NCI-H524 treated with DMSO at 0.1 percent for 48 hours (cell line): ENCODE measurements at regions not wholly inside any gene's neighbourhood (a gene's known extent, or its start where the extent isn't known, plus 50 kb on each side); places are given as distances from the start of the nearest gene placed in this dataset.

Experiments used
- DNase-seq: peaks from one replicate; lab custom pipeline; 2025; lab: John Stamatoyannopoulos, UW

DNA sequence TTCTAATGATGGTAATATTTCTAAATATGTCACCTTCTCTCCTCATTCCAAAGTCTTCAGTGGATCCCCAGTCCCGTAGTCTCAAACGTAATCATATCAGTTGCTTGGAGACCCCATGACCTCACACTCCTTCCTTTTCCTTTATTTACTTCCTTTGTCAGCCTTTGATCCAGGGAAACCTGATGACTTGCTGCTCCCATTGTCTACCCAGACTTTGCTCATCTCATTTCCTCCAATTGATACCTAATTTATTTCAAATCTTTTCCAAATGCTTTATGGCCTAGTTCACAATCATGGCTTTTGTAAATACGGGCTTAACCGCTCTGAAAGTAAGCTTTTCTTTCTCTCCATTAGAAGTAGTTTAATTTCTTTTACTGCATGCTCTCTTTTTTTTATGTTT lies 402.4 kb upstream of the CYRIA start:
- DNase-seq = no peak

DNA sequence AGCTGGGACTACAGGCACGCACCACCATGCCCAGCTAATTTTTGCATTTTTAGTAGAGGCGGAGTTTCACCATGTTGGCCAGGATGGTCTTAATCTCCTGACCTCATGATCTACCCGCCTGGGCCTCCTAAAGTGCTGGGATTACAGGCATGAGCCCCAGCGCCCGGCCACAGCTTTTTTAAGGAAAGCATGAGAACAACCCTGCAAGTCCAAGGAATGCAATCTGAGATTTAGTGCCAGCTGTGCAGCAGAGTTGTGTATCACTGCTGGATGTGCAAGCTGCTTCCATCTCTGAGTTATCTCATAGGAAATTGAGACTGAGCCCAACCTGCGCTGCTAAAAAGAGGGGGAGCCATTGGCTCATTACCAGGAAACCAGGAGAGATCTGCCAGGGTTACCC lies 399.9 kb upstream of the CYRIA start:
- no peak for DNase-seq

DNA sequence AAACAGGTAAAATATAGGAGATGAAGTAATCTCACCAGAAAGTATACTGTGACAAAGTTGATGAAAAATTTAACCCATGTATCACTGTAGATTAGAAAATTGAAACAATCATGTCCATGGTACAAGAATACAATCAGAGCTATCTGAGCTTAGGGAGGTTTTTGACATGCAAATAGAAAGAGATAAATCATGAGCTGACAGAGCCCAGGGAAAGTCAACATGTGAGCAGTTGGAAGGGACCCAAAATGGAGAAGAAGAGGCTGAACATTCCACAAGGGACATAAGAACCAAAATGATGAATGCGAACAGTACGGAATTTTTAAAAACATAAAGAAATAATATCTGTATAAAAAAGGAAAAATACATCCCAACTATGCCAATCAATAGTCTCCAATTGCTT lies 395.4 kb upstream of the CYRIA start:
- no peak for DNase-seq

DNA sequence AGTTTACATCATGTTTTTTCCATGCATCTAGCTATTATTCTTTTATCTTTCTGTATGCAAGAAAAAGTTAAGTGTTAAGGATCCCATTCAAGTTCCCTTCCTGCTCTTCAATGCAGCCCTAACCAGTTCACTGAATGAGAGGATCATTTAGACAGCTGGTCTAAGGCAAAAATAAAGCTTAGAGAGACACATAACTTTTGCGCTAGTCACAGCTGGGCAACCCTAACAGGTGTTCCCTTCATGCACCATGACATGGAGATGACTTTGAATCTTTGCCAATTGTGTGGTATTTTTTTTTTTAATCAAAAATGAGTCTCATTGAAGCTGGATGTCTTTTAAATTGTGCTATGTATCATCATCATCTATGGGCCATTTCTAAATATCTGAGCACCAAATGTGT lies 393.8 kb upstream of the CYRIA start:
- DNase-seq = no peak

DNA sequence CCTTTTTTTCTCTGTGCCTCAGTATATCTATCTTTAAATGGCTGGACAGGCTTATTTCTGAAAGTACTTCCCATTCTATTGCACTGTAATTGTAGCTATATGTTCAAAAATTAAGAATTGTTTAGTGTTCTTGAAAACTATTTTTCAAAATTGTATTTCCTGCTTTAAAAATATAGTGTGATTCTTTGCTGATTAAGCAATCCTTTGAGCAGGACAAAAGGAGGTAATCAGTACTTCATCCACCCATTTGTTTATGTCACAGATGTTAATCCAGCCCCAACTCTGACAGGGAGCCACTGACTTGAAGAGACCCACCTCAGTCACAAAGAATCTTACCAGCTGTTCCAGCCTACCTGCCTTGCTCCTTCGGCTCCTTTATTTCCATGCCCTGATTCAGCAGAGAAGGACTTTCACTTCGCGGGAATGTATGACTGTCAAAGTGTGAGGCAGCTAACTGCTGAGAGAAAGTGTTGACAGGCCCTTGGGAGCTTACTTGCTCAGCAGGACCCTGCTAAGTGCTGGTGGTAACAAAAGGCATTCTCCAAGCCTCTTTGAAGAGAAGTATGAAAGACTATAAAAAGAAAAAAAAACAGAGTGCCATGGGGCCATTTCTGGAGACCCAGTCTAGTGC lies 393.3 kb upstream of the CYRIA start:
- DNase-seq = no peak

DNA sequence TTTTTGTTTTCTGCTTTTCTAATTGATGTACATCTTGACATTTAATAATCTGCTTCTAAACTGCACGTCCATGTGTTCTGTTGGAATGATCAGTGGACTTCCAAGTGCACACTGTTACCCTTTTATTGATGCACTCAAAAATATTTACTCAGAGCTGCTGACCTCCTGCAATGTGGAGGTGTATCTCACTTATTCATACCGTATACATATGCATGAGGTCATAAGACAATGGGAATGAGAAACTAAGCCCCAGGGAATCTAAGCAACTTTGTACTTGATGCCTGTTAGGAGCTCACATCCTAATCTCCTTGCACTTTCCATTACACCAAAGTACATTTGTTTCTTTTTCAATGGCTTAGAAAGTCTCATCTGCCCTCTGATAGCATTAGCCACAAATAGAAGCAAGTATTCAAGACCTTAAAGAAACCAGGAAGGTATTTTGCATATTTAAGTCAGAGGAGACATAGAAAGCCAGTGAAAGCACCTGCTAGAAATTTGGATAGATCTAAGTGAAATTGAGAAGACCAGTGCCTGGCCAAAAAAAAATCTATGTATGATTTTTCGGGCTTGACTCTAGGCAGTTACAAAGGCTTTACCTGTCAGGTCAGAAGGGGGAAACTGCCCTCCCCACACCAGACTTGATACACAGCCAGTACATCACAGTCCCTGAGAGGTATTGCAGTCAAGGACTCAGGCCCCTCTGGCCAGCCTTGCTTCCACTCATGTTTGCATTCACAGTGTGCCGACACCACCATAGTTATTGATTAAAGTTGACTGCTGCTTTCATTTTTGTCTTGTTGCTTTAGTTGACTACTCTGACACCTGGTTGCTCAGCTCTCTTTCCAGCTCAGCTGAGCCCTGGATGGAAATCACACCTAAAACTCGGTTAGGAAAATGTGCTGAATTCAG lies 391.7 kb upstream of the CYRIA start:
- DNase-seq = no peak

DNA sequence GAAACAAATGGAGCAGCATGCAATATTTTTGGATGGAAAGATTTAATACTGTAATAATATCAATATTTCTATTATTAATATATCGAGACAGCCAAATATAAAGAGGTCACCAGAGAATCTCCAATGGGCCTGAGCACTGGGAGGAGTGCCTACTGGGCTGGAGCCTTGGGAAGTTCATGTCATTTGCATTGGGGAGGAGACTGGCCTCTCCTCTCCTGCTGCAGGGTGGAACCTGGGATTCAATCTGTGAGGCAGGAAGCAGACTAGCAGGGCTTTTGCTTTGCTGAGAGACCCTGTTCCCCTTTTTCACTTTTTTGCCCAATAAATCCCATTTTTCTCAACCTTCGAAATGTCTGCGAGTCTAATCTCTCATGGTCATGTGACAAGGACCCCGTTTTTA lies 390.6 kb upstream of the CYRIA start:
- DNase-seq = no peak

DNA sequence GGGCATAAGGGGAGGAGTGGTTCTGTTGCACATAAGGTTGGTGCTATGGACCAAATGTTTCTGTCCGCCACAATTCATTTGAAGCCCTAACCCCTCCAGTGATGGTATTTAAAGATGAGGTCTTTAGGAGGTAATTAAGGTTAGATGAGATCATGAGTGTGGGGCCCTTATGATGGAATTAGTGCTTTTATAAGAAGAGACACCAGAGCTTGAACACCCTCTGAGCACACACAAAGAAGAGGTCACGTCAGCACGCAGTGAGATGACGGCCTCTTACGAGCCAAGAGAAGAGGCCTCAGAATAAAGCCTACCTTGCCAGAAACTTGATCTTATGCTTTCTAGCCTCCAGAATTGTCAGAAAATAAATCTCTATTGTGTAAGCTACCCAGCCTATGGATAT lies 386.4 kb upstream of the CYRIA start:
- DNase-seq = no peak

DNA sequence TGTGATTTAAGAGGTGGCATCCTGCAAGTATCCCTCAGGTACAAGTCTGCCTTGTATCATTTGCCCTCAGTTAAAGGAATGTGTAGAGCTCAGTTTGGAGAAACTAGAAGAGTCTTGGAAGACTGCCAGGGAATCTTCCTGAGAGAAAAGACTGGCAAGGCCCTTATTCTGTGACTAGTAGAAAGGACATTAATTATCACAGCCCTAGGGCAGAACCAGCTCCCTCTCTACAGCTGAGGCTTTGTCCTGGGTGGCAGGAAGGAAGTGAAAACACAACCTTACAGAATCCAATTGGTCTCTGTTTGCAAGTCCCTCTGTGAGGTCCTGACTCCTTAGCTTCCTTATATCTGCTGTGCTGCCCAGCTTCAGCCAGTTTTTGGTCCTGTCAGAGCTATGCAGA lies 385.9 kb upstream of the CYRIA start:
- no peak for DNase-seq

DNA sequence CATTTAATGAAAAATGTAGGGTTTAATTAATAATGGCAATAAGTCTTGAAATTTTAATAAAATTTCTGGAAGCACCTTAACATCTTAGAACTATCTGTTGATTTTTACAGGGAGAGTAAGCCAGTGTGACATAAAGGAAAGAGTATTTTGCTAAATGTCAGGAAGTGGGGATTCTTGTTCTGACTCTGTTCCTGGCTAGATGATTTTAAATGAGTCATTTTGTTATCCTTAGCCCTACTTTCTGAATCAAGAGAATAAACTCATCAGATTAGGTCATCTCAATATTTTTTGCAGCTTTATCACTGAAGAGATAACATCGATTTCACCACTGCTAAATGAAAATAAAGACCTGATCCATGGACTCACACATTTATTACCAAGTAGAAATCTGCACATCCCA lies 377.5 kb upstream of the CYRIA start:
- no peak for DNase-seq

DNA sequence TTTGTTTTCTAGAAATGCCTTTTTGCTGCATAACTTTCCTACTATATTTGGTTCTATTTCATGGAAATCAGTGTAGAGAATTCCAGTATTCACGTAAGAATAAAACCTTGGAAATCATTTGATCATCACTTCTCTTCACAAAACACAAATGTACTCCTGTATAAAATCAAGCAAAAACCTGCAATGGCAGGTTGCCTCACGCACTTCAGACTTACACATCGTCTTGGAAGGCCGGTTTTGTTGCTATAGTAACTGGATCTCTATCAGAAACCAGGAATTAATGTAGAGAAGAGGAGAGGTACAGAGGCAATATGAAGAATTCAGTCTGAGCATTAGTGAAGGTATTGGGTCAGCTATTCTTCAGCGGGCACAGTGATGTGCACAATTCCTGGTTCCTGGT lies 370.7 kb upstream of the CYRIA start:
- no peak for DNase-seq

DNA sequence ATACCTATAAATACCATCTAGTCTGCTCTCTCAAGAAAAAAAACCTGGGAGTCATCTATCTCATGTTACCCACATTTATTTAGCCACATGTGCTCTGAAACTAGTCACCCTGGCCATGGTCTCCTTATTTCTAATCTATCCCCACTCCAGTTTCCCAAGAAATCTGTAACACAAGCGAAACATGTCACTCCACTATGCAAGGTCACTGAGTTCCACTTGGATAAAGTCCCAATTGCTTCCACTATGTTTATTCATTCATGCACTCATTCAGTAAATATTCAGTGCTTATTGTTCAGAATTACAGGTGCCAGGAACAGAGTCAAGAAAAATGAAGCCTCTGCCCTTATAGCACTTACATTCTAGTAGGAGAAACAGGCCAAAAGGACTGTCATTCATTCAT lies 369.4 kb upstream of the CYRIA start:
- DNase-seq = no peak

DNA sequence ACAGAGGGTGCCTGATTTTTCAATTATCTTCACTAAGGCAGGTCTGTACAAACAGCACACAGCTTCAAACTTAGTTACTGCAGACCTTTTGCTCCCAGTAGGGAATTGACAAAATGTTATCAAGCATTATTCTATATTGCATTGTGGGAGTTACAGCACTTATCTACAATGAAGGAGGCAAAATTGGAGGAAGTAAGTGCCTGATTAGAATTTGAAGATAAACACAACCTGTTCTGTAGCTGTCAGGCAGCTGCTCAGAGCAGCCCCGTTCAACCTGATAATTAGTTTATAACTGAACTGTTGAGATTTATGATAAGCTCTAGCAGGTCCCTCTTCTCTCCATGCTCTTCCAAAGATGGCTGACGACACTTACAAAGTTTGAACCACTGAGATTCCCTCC lies 364.4 kb upstream of the CYRIA start:
- peak; percentile 76 for DNase-seq

DNA sequence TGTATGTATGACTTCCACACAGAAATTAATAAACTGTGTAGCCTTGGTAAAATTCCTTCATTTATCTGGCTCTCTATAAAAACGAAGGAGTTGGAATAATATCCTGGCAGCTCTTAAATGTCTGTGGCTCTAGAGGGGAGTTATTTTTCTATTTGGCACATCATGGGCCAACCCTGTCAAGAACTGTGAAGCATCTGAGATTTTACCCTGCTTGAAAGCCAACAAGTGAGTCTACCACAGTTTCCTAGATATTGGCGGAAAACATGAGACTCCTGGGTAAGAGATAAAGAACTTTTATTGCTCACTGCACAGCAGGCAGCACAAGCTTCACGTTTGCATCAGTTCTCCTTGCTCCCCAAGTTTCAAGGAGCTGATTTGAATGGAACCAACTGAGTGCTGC lies 346.7 kb upstream of the CYRIA start:
- no peak for DNase-seq

DNA sequence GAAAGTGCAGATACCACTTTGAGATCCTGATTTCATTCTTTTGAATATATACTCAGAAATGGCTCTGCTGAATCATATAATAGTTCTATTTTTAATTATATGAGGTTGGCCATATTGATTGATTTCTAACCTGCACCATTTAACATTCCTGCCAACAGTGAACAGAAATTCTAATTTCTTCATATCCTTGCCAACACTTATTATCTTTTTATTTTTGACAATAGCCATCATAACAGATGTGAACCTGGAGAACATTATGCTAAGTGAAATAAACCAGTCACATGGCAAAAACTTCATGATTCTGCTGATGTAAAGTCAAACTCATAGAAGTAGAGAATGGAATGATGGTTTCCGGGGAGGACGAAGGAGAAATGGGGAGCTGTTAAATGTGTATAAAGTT lies 344.5 kb upstream of the CYRIA start:
- DNase-seq = no peak

DNA sequence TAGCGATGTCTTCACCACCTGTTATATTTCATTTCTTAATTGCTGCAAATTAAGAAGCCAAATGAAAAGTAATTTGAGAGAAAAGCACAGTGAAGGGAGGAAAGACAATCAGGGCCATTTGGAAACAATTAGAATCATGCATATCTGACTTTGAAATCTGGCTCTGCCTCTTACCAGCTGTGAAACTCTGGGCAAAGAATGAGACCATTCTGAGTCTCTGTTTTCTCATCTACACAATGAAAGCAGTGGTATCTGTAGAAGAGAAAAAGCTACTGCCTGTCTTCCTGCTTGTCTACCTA lies 334.5 kb upstream of the CYRIA start:
- DNase-seq = no peak

DNA sequence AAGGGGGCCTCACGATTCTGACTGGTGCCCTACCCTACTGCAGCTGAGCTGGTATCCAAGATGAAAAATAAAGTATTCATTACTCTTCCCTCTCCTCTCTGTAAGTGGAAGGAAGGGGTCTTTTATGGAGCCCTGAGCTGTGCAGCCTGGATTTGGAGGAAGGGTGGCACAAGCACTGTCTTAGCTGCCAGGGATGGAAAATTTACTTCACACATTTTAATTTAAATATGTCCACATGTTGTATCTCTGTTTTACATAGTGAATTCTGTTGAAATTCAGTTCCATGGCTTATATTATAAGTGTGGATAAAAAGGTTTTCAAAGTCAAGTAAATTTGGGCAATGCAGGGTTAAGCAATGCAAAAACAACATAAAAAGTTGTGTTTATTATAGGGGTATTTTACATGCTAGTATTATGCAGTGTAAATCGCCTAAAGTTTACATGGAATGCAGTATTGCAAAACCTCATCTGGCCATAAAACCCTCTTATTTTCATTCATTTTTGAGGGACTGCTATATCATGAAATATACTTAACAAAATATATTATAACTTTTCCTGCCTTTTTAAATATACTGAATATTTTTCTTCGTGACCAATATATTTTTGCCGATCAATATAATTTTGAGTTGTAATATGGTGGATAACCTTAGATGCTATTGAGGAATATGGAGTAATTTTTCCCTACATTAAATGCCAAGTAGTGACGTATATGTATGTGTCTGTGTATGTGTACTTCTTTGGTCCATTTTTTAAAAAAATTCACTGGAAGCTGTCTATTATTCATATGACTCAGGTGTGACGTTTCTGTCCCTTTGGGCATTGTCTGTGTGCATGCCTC lies 333.9 kb upstream of the CYRIA start:
- no peak for DNase-seq

DNA sequence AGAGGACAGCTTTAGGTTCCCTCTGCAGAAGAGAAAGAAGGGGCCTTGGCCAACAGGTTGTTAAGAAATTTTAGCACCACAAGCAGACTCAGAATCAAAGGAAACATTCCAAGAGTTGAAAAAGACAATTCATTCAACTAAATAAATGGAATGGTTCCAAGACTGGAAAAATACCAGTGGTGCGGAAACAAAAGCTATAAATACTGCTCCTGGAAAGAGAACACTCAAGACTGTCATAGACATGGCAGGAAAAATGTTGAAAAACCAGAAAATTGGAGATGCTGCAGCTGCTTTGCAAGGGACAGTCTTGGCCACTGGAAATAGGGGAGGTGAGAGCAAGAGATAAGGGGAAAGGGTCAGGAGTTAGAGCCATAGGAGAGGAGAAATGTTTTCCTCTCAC lies 312.7 kb upstream of the CYRIA start:
- no peak for DNase-seq

DNA sequence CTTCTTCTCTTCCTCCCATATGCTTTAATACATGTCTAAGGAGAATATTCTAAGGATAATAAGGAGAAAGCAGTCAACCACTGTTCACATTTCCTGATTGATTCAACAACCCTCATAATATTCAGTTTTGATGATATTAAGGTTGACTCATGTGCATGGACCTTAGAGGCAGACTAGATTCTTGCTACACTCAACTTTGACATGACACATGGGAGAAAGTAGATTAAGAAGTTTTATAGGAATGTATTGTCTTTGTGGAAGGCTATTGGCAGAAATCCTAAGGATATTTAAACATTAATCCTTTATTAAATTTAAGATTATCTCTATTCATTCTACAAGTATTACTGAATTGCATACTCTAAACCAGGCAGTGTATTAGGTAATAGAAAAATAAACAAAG lies 309.1 kb upstream of the CYRIA start:
- no peak for DNase-seq

DNA sequence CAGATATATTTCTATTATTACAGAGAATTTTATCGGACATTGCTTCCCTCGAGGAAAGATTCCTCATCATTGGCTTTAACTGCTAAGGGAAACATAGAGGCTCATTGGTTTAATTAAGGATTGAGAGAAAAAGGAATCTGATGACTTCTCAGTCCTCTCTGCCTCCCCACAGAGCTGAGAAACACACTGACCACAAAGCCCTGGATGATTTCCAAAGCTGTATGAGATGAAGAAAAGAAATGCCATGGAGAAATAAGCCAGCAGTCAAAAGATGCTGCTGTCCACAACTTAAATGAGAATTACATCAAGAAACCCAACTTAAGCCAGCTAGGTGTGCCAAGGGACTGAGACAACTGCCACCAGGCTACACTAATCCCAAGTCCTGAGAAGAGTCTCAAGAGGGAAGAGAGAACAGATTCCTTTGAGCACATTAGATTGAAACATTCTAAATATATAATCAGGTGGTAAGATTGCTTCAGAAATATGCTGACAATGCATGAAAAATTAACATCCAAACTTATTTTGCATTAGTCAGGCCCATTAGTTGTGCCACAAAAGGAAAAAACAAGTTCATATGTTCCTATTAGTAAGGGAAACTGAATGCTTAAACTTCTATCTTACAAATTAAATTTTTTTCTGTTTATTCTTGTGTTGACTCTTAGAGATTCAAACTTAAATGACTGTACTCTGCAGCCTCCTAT lies 308.1 kb upstream of the CYRIA start:
- no peak for DNase-seq

DNA sequence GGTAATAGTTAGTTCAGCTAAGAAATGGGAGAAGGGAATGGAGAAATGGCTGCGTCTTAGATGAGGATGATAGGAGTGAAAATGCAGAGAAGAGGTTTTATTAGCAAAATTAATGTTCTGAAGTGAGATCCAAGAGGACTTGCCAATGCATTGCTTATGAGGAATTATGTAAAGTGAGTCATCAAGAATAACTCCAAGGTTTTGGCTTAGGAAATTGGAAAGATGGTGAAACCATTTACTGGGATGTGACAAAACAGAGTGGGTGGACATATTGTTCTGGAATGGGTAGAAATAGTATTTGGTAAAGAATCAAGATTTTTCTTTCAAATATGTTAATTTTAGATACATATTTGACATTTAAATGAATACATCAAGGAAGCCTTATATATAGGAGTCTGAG lies 306.6 kb upstream of the CYRIA start:
- DNase-seq = no peak

DNA sequence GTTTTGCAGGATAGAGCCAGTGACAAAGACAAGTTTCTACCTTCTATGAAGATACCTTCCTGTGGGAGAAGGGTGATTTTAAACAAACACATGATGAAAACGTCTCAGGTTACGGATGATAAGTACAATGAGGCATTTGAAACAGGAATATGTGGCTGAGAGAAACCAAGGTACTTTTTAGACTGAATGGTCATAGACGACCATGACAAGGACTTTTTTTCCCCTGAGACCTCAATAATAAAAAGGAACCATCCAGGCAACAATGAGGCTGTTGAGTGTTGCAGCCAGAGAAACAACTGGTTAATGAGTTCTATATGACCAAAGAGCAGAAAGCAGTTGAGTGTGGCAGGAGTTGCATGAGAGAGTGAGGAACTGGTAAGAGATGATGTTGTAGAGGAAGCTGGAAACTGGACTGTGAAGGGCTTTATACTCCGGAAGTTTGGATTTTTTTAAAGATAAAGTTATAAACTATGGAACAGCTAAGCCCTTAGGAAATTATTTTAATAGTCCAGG lies 306.1 kb upstream of the CYRIA start:
- no peak for DNase-seq
